ENCODE measurements at regions not wholly inside any gene's neighbourhood (a gene's known extent, or its start where the extent isn't known, plus 50 kb on each side); places are given as distances from the start of the nearest gene placed in this dataset.

- Histone ChIP-seq H3K27me3 (replicated peaks; ENCODE audit: insufficient read depth) (no peaks in the 10 kb centered on the region), H3K4me3 (no peak overlapping the region), H3K4me1 (ENCODE audit: control insufficient read depth in 1 of 2, low read depth in 2 of 2) (no peaks in the 10 kb centered on the region), H3K9me3 (no peaks in the 10 kb centered on the region), H3K36me3 (no peaks in the 10 kb centered on the region), H3K27ac (no peak overlapping the region)
- ATAC-seq (ENCODE audit: insufficient number of reproducible peaks, low FRiP score, low read depth) (no peak), DNase-seq (ENCODE audit: low spot score) (no peak)
- no peak for TF ChIP-seq CTCF (IDR thresholded peaks at IDR 0.05)
Measured at GRCh38 chr4:156185514-156186055, 231.9 kb upstream of the CTSO start.

GRCh38 chr4:156182269-156182668 is 228.6 kb upstream of the CTSO start:
- Histone ChIP-seq H3K27me3 (replicated peaks; ENCODE audit: insufficient read depth) (no peaks in the 10 kb centered on the region), H3K9me3 (no peaks in the 10 kb centered on the region), H3K4me1 (ENCODE audit: control insufficient read depth in 1 of 2, low read depth in 2 of 2) (no peaks in the 10 kb centered on the region), H3K36me3 (no peaks in the 10 kb centered on the region), H3K27ac (no peak overlapping the region), H3K4me3 (no peak overlapping the region)
- ATAC-seq (ENCODE audit: insufficient number of reproducible peaks, low FRiP score, low read depth) (no peak), DNase-seq (ENCODE audit: low spot score) (no peak)
- no peak for TF ChIP-seq CTCF (IDR thresholded peaks at IDR 0.05)

GRCh38 chr4:156177941-156178340 is 224.3 kb upstream of the CTSO start:
- ATAC-seq (ENCODE audit: insufficient number of reproducible peaks, low FRiP score, low read depth), result no peak
- no peak for DNase-seq (ENCODE audit: low spot score)

GRCh38 chr4:156176896-156177295 is 223.2 kb upstream of the CTSO start:
- Histone ChIP-seq H3K27ac (no peak overlapping the region), H3K4me3 (no peak overlapping the region), H3K27me3 (replicated peaks; ENCODE audit: insufficient read depth) (no peaks in the 10 kb centered on the region), H3K36me3 (no peaks in the 10 kb centered on the region), H3K4me1 (ENCODE audit: control insufficient read depth in 1 of 2, low read depth in 2 of 2) (no peaks in the 10 kb centered on the region), H3K9me3 (no peaks in the 10 kb centered on the region)
- ATAC-seq (ENCODE audit: insufficient number of reproducible peaks, low FRiP score, low read depth) (no peak), DNase-seq (ENCODE audit: low spot score) (no peak)
- TF ChIP-seq CTCF (IDR thresholded peaks at IDR 0.05), result no peak

More at GRCh38 chr4:156177941-156178340, 224.3 kb upstream of the CTSO start:
- no peaks in the 10 kb centered on the region for H3K4me1 ChIP-seq (ENCODE audit: control insufficient read depth in 1 of 2, low read depth in 2 of 2)
- H3K36me3 ChIP-seq, result no peaks in the 10 kb centered on the region
- H3K9me3 ChIP-seq, result no peaks in the 10 kb centered on the region
- no peak overlapping the region for H3K4me3 ChIP-seq
- no peak for TF ChIP-seq CTCF (IDR thresholded peaks at IDR 0.05)
- H3K27ac ChIP-seq, result no peak overlapping the region
- H3K27me3 ChIP-seq (replicated peaks; ENCODE audit: insufficient read depth), result no peaks in the 10 kb centered on the region

GRCh38 chr4:156173937-156174336 is 220.3 kb upstream of the CTSO start:
- TF ChIP-seq CTCF (IDR thresholded peaks at IDR 0.05), result no peak
- no peaks in the 10 kb centered on the region for H3K9me3 ChIP-seq
- no peak for DNase-seq (ENCODE audit: low spot score)
- no peak overlapping the region for H3K27ac ChIP-seq
- no peak overlapping the region for H3K4me3 ChIP-seq
- H3K27me3 ChIP-seq (replicated peaks; ENCODE audit: insufficient read depth), result no peaks in the 10 kb centered on the region
- H3K4me1 ChIP-seq (ENCODE audit: control insufficient read depth in 1 of 2, low read depth in 2 of 2), result no peaks in the 10 kb centered on the region
- no peaks in the 10 kb centered on the region for H3K36me3 ChIP-seq
- ATAC-seq (ENCODE audit: insufficient number of reproducible peaks, low FRiP score, low read depth), result no peak

Data from thoracic aorta (tissue), 2 donors.